Body of pancreas (tissue), 4 donors: ENCODE measurements at regions not wholly inside any gene's neighbourhood (a gene's known extent, or its start where the extent isn't known, plus 50 kb on each side); places are given as distances from the start of the nearest gene placed in this dataset.

Source experiments
- ATAC-seq: fragments of 150-250 bp; one replicate; pipeline ENCODE4 v1.9.1; 2016
- DNase-seq, 4 donors: peaks; one replicate each; pipeline ENCODE4 v3.0.0-alpha.2; 2019
- H3K27ac ChIP-seq, 4 donors: fragments of 200-600 bp; sonication (generic); 1 replicate in 3 of 4; 2 replicates in 1 of 4; pipeline versions ENCODE4 v1.5.1 to v1.6.1; 2016 to 2019; ENCODE audit warnings: mild to moderate bottlenecking in 1 of 4, mixed read lengths in 1 of 4, moderate library complexity in 1 of 4
- H3K27me3 ChIP-seq, 2 donors: fragments of 200-600 bp; sonication (generic); one replicate each; pipeline ENCODE4 v1.6.0; 2016; ENCODE audit warnings: mild to moderate bottlenecking in 1 of 2
- H3K36me3 ChIP-seq, 2 donors: fragments of 200-600 bp; sonication (generic); replicated peaks in 1 of 2; 2 replicates each; pipeline ENCODE4 v1.5.1; 2016; ENCODE audit warnings: low read depth in 2 of 2; ENCODE audit not compliant: insufficient read depth in 1 of 2
- H3K4me1 ChIP-seq: fragments of 200-600 bp; sonication (generic); one replicate; pipeline ENCODE4 v1.6.0; 2016
- H3K4me3 ChIP-seq, 2 donors: fragments of 200-600 bp; sonication (generic); 1 replicate in 1 of 2; 2 replicates in 1 of 2; pipeline ENCODE4 v1.5.1; 2016 to 2019
- H3K9me3 ChIP-seq, 3 donors: fragments of 200-600 bp; sonication (generic); 1 replicate in 2 of 3; 2 replicates in 1 of 3; pipeline ENCODE4 v1.5.1; 2016
- POLR2A ChIP-seq, 3 donors: fragments of 450-650 bp; IDR thresholded peaks; one replicate each; pipeline ENCODE4 v1.6.1; 2016; ENCODE audit warnings: antibody characterized with exemption in 3 of 3, mild to moderate bottlenecking in 2 of 3
- WGBS, 2 donors: methylation state at CpG; one replicate each; pipeline ENCODE4 v1.1.5; 2017; 5-methylcytosine and 5-hydroxymethylcytosine counted together
- intact Hi-C: fragments of 100-400 bp; cut with DNase I; formaldehyde crosslinking; loops from one replicate; pipeline ENCODE4 v1.15.1; 2023
- TF ChIP-seq, protein P1 (sequence below), 7 experiments: fragments of 450-650 bp in 4 of 7; fragments of 200-600 bp in 3 of 7; sonication (generic) in 3 of 7; IDR thresholded peaks; one replicate each; pipeline ENCODE4 v1.5.1; 2016 to 2019; ENCODE audit warnings: antibody characterized with exemption in 7 of 7

DNA sequence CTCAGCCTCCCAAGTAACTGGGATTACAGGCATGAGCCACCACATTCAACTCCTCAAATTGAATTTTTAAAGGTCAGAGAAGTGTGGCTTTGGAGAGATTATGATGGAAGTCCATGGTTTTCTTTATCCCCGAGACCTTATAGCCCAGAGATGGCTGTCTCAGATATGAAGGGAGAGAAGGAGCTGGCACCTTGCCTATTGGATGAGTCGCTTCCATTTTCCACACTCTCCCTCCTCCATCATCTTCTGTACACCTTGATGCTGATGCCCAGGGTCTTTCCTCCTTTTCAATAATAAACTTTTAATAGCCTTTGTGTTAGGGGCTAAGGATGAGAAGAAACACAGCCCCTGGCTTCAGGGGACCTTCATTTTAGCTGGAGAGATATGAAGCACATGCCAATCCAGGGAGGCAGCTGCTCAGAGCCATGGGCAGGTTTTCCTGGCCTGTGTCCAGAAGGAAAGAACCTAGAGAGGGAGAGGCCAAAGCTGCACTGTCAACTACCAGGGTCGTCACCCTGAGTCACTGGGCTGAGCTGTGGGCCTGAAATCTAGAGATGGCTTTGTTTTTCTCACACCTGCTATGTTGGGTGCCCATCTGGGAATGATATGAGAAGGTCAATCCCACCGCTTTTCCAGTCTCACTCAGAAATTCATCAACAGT, 146.0 kb upstream of the SERTAD2 start:
- H3K36me3 ChIP-seq = no peaks in the 10 kb centered on the region
- WGBS, 2 donors = 74 to 87% methylated on average over 4 of the region's 4 CpGs
- DNase-seq (no peak), ATAC-seq (no peak)
- H3K27ac ChIP-seq = no peak overlapping the region
- no peaks in the 10 kb centered on the region for H3K9me3 ChIP-seq
- TF ChIP-seq, protein P1, sequence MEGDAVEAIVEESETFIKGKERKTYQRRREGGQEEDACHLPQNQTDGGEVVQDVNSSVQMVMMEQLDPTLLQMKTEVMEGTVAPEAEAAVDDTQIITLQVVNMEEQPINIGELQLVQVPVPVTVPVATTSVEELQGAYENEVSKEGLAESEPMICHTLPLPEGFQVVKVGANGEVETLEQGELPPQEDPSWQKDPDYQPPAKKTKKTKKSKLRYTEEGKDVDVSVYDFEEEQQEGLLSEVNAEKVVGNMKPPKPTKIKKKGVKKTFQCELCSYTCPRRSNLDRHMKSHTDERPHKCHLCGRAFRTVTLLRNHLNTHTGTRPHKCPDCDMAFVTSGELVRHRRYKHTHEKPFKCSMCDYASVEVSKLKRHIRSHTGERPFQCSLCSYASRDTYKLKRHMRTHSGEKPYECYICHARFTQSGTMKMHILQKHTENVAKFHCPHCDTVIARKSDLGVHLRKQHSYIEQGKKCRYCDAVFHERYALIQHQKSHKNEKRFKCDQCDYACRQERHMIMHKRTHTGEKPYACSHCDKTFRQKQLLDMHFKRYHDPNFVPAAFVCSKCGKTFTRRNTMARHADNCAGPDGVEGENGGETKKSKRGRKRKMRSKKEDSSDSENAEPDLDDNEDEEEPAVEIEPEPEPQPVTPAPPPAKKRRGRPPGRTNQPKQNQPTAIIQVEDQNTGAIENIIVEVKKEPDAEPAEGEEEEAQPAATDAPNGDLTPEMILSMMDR (IDR thresholded peaks at IDR 0.05) = no peak
- no peak for TF ChIP-seq POLR2A (IDR thresholded peaks at IDR 0.05)
- no peaks in the 10 kb centered on the region for H3K4me1 ChIP-seq
- no peak overlapping the region for H3K4me3 ChIP-seq
- intact Hi-C loops = no loop called here
- H3K27me3 ChIP-seq = no peaks in the 10 kb centered on the region

DNA sequence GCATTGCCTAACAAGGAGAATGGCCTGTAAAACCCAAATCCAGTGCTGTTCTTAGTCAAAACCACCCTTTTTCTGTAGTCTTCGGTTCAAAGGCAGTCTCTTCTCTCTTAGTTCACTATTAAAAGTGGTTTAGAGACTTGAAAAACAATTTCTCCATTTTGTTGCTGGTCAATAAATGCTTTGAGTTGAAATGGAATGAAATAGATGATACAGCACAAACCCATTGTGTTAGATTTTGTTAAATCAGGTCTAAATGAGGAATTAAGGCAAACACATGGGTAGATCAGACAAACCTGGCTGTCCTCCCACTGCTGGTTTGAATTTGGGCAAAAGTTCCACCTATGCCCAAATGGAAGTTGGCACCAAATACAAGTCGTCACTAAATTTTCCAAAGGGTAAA, 150.1 kb upstream of the SERTAD2 start:
- 81 to 92% methylated on average over 2 of the region's 2 CpGs for WGBS, 2 donors
- DNase-seq = no peak
- H3K27me3 ChIP-seq = no peaks in the 10 kb centered on the region
- no peak for TF ChIP-seq POLR2A (IDR thresholded peaks at IDR 0.05)
- TF ChIP-seq, protein P1 (IDR thresholded peaks at IDR 0.05) = no peak
- intact Hi-C loops = no loop called here
- H3K4me3 ChIP-seq = no peak overlapping the region
- H3K36me3 ChIP-seq = no peaks in the 10 kb centered on the region
- no peaks in the 10 kb centered on the region for H3K9me3 ChIP-seq
- H3K27ac ChIP-seq = no peak overlapping the region
- H3K4me1 ChIP-seq = no peaks in the 10 kb centered on the region
- no peak for ATAC-seq

DNA sequence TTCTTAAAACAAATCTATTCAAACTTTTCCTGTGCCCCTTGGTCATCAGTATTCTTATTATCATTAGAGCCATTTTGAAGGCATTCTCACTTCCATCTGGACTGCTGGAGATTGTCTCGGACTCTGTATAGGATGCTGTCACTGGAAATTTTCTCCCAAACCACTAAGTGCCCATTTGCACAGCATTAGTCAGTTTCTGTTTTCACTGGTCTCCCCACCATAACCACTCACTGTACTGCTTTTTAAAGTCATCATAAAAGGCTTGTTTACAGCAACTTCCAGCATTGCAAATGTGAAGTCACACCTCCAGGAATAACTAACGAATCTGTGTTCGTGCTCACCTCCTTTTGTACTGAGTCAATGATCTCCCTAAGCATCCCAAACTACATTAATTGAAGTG, 150.9 kb upstream of the SERTAD2 start:
- Histone ChIP-seq H3K27ac (no peak overlapping the region), H3K36me3 (no peaks in the 10 kb centered on the region)
- WGBS, 2 donors = 77 to 90% methylated on average over 3 of the region's 3 CpGs

DNA sequence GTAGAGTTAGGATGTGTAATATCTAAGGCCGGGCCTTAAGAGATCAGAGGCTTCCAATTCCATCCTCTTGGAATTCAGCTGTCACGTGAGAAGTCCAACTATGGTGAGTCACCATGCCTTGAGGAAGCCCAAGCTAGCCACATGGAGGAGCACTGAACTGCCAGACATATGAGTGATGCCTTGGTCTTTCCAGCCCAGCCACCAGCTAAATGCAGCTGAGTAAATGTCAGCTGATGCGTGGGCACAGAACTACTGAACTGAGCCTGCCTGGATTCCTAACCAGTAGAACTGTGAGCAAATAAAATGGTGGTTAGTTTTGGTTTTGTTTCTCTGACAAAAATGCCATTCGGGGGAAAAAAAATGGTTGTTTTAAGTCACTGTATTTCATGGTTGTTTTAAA, 153.7 kb upstream of the SERTAD2 start:
- Histone ChIP-seq H3K4me3 (no peak overlapping the region), H3K36me3 (no peaks in the 10 kb centered on the region), H3K27me3 (no peaks in the 10 kb centered on the region), H3K9me3 (no peaks in the 10 kb centered on the region), H3K27ac (no peak overlapping the region), H3K4me1 (no peaks in the 10 kb centered on the region)
- ATAC-seq (no peak), DNase-seq (peak in 1 of 4 donors; percentile 36)
- no peak for TF ChIP-seq POLR2A (IDR thresholded peaks at IDR 0.05)
- TF ChIP-seq, protein P1 (IDR thresholded peaks at IDR 0.05) = no peak
- intact Hi-C loops = no loop called here
- WGBS, 2 donors = 72 to 82% methylated on average over 4 of the region's 4 CpGs

More for the DNA sequence above, 150.9 kb upstream of the SERTAD2 start:
- H3K9me3 ChIP-seq = no peaks in the 10 kb centered on the region
- H3K4me1 ChIP-seq = no peaks in the 10 kb centered on the region
- H3K4me3 ChIP-seq = no peak overlapping the region
- TF ChIP-seq, protein P1 (IDR thresholded peaks at IDR 0.05) = no peak
- no peak for TF ChIP-seq POLR2A (IDR thresholded peaks at IDR 0.05)
- intact Hi-C loops = no loop called here
- no peak for ATAC-seq
- no peaks in the 10 kb centered on the region for H3K27me3 ChIP-seq
- no peak for DNase-seq

DNA sequence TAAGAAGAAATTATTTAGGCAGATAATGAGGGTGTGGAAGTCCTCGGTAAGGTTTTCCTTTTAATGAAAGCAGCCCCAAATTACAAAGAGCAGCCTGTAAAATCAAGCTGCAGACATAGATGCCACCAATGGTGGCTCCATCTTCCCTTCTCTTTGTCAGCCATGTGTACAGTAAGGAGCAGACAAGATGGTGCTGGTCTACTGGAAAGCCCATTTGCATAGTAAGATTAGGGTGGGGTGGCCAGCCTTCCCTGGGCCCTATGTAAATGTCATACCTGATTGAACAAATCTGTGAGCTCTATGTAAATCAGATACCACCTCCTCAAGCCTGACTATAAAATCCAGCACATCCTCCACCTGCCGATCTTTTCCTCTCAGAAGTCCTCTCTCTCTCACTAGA, 154.4 kb upstream of the SERTAD2 start:
- ATAC-seq (no peak), DNase-seq (no peak)
- Histone ChIP-seq H3K36me3 (no peaks in the 10 kb centered on the region), H3K4me1 (no peaks in the 10 kb centered on the region), H3K9me3 (no peaks in the 10 kb centered on the region), H3K4me3 (no peak overlapping the region), H3K27ac (no peak overlapping the region), H3K27me3 (no peaks in the 10 kb centered on the region)
- TF ChIP-seq, protein P1 (IDR thresholded peaks at IDR 0.05) = no peak
- no peak for TF ChIP-seq POLR2A (IDR thresholded peaks at IDR 0.05)
- intact Hi-C loops = no loop called here
- WGBS, 2 donors = 87 to 88% methylated on average over 2 of the region's 2 CpGs
